SK-N-SH (cell line): ENCODE measurements at regions not wholly inside any gene's neighbourhood (a gene's known extent, or its start where the extent isn't known, plus 50 kb on each side); places are given as distances from the start of the nearest gene placed in this dataset.

Experiments used
- CTCF ChIA-PET: fragments of 300-600, 350-600 bp; formaldehyde crosslinking; extraction: SDS; loops from one replicate; lab custom pipeline; 2021; lab: Yijun Ruan, JAX
- POLR2A ChIA-PET: fragments of 350-600 bp; sonication (Branson Sonifier 250); formaldehyde crosslinking; extraction: SDS; loops from one replicate; lab custom pipeline; 2020; ENCODE audit warnings: antibody characterized with exemption, inconsistent platforms; lab: Yijun Ruan, JAX
- DNase-seq: peaks from one replicate; pipeline ENCODE4 v3.0.0; 2012
- H2AFZ ChIP-seq: fragments of 200-600 bp; sonication (generic); 2 replicates; pipeline ENCODE4 v1.8.1; 2016; ENCODE audit warnings: antibody characterized with exemption, mild to moderate bottlenecking, low read depth
- H3F3A ChIP-seq: fragments of 200-600 bp; sonication (generic); replicated peaks from 2 replicates; pipeline ENCODE3; 2016; ENCODE audit warnings: antibody characterized with exemption, mild to moderate bottlenecking; ENCODE audit not compliant: insufficient read depth
- H3K27ac ChIP-seq, 2 experiments: fragments of 200-500 bp in 1 of 2; fragments of 200-600 bp in 1 of 2; sonication (Bioruptor generic) in 1 of 2; sonication (generic), shearing (Covaris generic) in 1 of 2; 2 replicates each; pipeline versions ENCODE4 v1.5.1 to v1.6.1; 2014 to 2016; ENCODE audit warnings: low read depth in 2 of 2, inconsistent platforms in 1 of 2, low read length in 1 of 2, mild to moderate bottlenecking in 1 of 2, mixed read lengths in 1 of 2
- H3K27me3 ChIP-seq: fragments of 200-600 bp; sonication (generic), shearing (Covaris generic); 2 replicates; pipeline ENCODE4 v1.6.1; 2016; ENCODE audit warnings: mixed run types; ENCODE audit not compliant: insufficient read depth
- H3K36me3 ChIP-seq, 2 experiments: fragments of 200-500 bp in 1 of 2; fragments of 200-600 bp in 1 of 2; sonication (Bioruptor generic) in 1 of 2; sonication (generic) in 1 of 2; replicated peaks in 1 of 2; 2 replicates each; pipeline versions ENCODE3 to v1.5.1; 2014 to 2016; ENCODE audit warnings: low read length in 1 of 2, mild to moderate bottlenecking in 1 of 2; ENCODE audit not compliant: insufficient read depth in 2 of 2, control insufficient read depth in 1 of 2
- H3K4me1 ChIP-seq, 2 experiments: fragments of 200-500 bp in 1 of 2; fragments of 200-600 bp in 1 of 2; sonication (Bioruptor generic) in 1 of 2; sonication (generic), shearing (Covaris generic) in 1 of 2; 2 replicates each; pipeline versions ENCODE4 v1.5.1 to v1.6.1; 2014 to 2016; ENCODE audit warnings: low read depth in 1 of 2, low read length in 1 of 2, mixed run types in 1 of 2; ENCODE audit not compliant: insufficient read depth in 2 of 2, control insufficient read depth in 1 of 2
- H3K4me2 ChIP-seq: fragments of 200-600 bp; sonication (generic), shearing (Covaris generic); 2 replicates; pipeline ENCODE4 v1.6.1; 2017; ENCODE audit warnings: mixed run types
- H3K4me3 ChIP-seq, 2 experiments: fragments of 200-500 bp in 1 of 2; fragments of 200-600 bp in 1 of 2; sonication (Bioruptor generic) in 1 of 2; sonication (generic), shearing (Covaris generic) in 1 of 2; 2 replicates each; pipeline versions ENCODE4 v1.5.1 to v1.8.1; 2014 to 2016; ENCODE audit warnings: low read depth in 2 of 2, inconsistent platforms in 1 of 2, low read length in 1 of 2, mild to moderate bottlenecking in 1 of 2, mixed read lengths in 1 of 2, moderate library complexity in 1 of 2
- H3K79me2 ChIP-seq: fragments of 200-600 bp; sonication (generic); 2 replicates; pipeline ENCODE4 v1.8.1; 2017; ENCODE audit warnings: mild to moderate bottlenecking; ENCODE audit not compliant: insufficient read depth
- H3K9ac ChIP-seq: fragments of 200-600 bp; sonication (generic); 2 replicates; pipeline ENCODE4 v1.6.1; 2017; ENCODE audit warnings: mixed run types
- H3K9me2 ChIP-seq: fragments of 200-600 bp; sonication (generic); 2 replicates; pipeline ENCODE4 v1.6.1; 2017; ENCODE audit warnings: mixed run types
- H3K9me3 ChIP-seq: fragments of 200-600 bp; sonication (generic); 2 replicates; pipeline ENCODE4 v1.6.1; 2017; ENCODE audit warnings: mixed run types, mild to moderate bottlenecking, moderate library complexity
- H4K20me1 ChIP-seq: fragments of 200-600 bp; sonication (generic); 2 replicates; pipeline ENCODE4 v1.6.1; 2017; ENCODE audit warnings: mild to moderate bottlenecking, mixed run types; ENCODE audit not compliant: insufficient read depth
- ELF1 ChIP-seq: IDR thresholded peaks from 2 replicates; pipeline ENCODE4 v1.4.0; 2012
- FOSL2 ChIP-seq: IDR thresholded peaks from 2 replicates; pipeline ENCODE4 v1.4.0; 2012; ENCODE audit warnings: low read depth, mild to moderate bottlenecking, moderate library complexity, borderline replicate concordance
- GATA2 ChIP-seq: sonication (generic); formaldehyde crosslinking; IDR thresholded peaks from 2 replicates; pipeline ENCODE4 v1.5.0; 2020; ENCODE audit warnings: mild to moderate bottlenecking, missing genetic modification reagents
- NRF1 ChIP-seq: IDR thresholded peaks from 2 replicates; pipeline ENCODE4 v1.6.1; 2012; ENCODE audit warnings: low read depth, mild to moderate bottlenecking, low read length
- POLR2AphosphoS5 ChIP-seq: IDR thresholded peaks from 2 replicates; pipeline ENCODE4 v1.6.1; 2012; ENCODE audit warnings: low read depth, low read length
- RAD21 ChIP-seq: IDR thresholded peaks from 2 replicates; pipeline ENCODE4 v1.6.1; 2012; ENCODE audit warnings: mild to moderate bottlenecking, low read length
- RFX5 ChIP-seq: IDR thresholded peaks from 2 replicates; pipeline ENCODE4 v1.6.1; 2012; ENCODE audit warnings: mild to moderate bottlenecking, improper control_type of control experiment, low read length
- SIN3A ChIP-seq: IDR thresholded peaks from 2 replicates; pipeline ENCODE4 v1.6.1; 2012; ENCODE audit warnings: low read depth, mild to moderate bottlenecking, low read length, moderate library complexity, borderline replicate concordance
- SMC3 ChIP-seq: IDR thresholded peaks from 2 replicates; pipeline ENCODE4 v1.6.1; 2012; ENCODE audit warnings: low read depth, low read length, improper control_type of control experiment
- WGBS: methylation state at CpG from one replicate; pipeline ENCODE4 v1.1.6; 2017; ENCODE audit warnings: low lambda C conversion rate; 5-methylcytosine and 5-hydroxymethylcytosine counted together
- TF ChIP-seq, protein P1 (sequence below): IDR thresholded peaks from 2 replicates; pipeline ENCODE4; 2012
- TF ChIP-seq, protein P2 (sequence below): IDR thresholded peaks from 2 replicates; pipeline ENCODE4 v1.6.1; 2012; ENCODE audit warnings: mild to moderate bottlenecking, low read depth, low read length, moderate library complexity

DNA sequence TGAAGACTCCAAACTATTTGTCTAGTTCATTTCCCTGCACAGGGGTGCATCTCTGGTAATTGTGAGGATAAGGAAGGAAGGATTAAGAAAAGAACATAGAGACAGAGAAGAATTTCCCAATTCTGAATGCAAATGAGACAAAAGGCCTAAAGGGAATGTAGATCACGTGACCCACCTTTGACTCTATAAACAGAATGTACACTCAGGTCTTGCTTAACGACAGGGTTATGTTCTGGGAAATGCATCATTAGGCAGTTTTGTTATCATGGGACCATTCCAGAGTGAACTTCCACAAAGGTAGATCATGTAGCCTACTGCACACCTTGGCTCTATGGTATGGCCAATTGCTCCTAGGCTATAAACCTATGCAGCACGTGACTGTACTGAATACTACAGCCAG lies 252.3 kb upstream of the ZP4 start:
- H3K4me2 ChIP-seq: no peak overlapping the region
- WGBS: 30% methylated on average over 3 of the region's 3 CpGs
- no peaks in the 10 kb centered on the region for H3F3A ChIP-seq
- no peak overlapping the region for H3K4me3 ChIP-seq
- TF ChIP-seq RAD21 (no peak), ELF1 (no peak), RFX5 (no peak)
- TF ChIP-seq, protein P1, sequence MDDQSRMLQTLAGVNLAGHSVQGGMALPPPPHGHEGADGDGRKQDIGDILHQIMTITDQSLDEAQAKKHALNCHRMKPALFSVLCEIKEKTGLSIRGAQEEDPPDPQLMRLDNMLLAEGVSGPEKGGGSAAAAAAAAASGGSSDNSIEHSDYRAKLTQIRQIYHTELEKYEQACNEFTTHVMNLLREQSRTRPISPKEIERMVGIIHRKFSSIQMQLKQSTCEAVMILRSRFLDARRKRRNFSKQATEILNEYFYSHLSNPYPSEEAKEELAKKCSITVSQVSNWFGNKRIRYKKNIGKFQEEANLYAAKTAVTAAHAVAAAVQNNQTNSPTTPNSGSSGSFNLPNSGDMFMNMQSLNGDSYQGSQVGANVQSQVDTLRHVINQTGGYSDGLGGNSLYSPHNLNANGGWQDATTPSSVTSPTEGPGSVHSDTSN: no peak
- TF ChIP-seq, protein P2, sequence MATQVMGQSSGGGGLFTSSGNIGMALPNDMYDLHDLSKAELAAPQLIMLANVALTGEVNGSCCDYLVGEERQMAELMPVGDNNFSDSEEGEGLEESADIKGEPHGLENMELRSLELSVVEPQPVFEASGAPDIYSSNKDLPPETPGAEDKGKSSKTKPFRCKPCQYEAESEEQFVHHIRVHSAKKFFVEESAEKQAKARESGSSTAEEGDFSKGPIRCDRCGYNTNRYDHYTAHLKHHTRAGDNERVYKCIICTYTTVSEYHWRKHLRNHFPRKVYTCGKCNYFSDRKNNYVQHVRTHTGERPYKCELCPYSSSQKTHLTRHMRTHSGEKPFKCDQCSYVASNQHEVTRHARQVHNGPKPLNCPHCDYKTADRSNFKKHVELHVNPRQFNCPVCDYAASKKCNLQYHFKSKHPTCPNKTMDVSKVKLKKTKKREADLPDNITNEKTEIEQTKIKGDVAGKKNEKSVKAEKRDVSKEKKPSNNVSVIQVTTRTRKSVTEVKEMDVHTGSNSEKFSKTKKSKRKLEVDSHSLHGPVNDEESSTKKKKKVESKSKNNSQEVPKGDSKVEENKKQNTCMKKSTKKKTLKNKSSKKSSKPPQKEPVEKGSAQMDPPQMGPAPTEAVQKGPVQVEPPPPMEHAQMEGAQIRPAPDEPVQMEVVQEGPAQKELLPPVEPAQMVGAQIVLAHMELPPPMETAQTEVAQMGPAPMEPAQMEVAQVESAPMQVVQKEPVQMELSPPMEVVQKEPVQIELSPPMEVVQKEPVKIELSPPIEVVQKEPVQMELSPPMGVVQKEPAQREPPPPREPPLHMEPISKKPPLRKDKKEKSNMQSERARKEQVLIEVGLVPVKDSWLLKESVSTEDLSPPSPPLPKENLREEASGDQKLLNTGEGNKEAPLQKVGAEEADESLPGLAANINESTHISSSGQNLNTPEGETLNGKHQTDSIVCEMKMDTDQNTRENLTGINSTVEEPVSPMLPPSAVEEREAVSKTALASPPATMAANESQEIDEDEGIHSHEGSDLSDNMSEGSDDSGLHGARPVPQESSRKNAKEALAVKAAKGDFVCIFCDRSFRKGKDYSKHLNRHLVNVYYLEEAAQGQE: no peak
- H4K20me1 ChIP-seq: no peaks in the 10 kb centered on the region
- CTCF ChIA-PET: no interaction called here
- no peak overlapping the region for H3K27ac ChIP-seq
- DNase-seq: no peak
- POLR2A ChIA-PET: no interaction called here
- H3K27me3 ChIP-seq: no peaks in the 10 kb centered on the region
- no peak overlapping the region for H3K9ac ChIP-seq
- H3K9me3 ChIP-seq: no peaks in the 10 kb centered on the region
- no peaks in the 10 kb centered on the region for H3K9me2 ChIP-seq
- no peaks in the 10 kb centered on the region for H3K36me3 ChIP-seq
- H3K4me1 ChIP-seq: peaks cover 0 to 2% of the 10 kb centered on the region in 2 experiments; a peak in 2 of 4 replicates
- no peaks in the 10 kb centered on the region for H3K79me2 ChIP-seq
- no peak overlapping the region for H2AFZ ChIP-seq

DNA sequence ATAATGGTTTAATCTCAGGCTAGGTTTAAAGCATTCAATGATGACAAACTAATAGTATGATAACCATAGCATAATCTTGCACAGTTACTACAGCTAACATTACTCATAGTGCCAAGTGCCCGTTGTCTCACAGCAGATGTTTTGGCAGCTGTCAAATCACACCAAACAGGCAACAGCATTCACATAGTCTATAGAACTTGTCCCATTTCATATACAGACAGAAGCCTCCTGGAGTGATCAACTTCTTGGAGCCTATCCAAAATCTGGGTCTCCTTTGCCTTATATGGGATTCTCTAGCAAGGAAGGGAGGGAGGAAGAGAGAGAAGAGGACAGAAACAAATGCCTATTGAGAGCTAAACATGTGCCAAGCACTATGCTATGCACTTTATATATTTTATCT lies 250.6 kb upstream of the ZP4 start:
- H3K27ac ChIP-seq: no peak overlapping the region
- CTCF ChIA-PET: interaction anchor here (1.3 kb wide), 1 partner anchor 277 kb away, joined by 4 read pairs; no protein-coding TSS in a partner anchor
- DNase-seq: no peak

More for the DNA sequence above, 250.6 kb upstream of the ZP4 start:
- Histone ChIP-seq H3K36me3 (no peaks in the 10 kb centered on the region), H2AFZ (no peak overlapping the region), H3F3A (no peaks in the 10 kb centered on the region), H3K4me1 (peaks cover 0 to 2% of the 10 kb centered on the region in 2 experiments; a peak in 2 of 4 replicates), H3K9ac (no peak overlapping the region), H3K79me2 (no peaks in the 10 kb centered on the region), H4K20me1 (no peaks in the 10 kb centered on the region), H3K9me3 (no peaks in the 10 kb centered on the region), H3K4me3 (no peak overlapping the region), H3K4me2 (no peak overlapping the region), H3K9me2 (no peaks in the 10 kb centered on the region), H3K27me3 (no peaks in the 10 kb centered on the region)
- TF ChIP-seq SMC3 (no peak), RAD21 (no peak), FOSL2 (no peak), ELF1 (no peak), NRF1 (no peak), SIN3A (no peak), GATA2 (CRISPR knock-in tag) (no peak), POLR2AphosphoS5 (no peak)
- TF ChIP-seq, protein P2: no peak
- POLR2A ChIA-PET: no interaction called here
- WGBS: 30% methylated on average over 1 of the region's 1 CpG
